ENCODE measurements at regions not wholly inside any gene's neighbourhood (a gene's known extent, or its start where the extent isn't known, plus 50 kb on each side); places are given as distances from the start of the nearest gene placed in this dataset.
"Not testable (repeated sequence)": the region's sequence is repeated elsewhere in the genome, so short reads cannot be mapped to it uniquely, and the experiment has no call there.

GRCh38 chr3:90129730-90130129, 1022.3 kb downstream of the EPHA3 start:
- H3K27ac ChIP-seq, result no peak overlapping the region
- H3K4me3 ChIP-seq, result no peak overlapping the region
- DNase-seq (ENCODE audit: low spot score), result no peak
- no peak for TF ChIP-seq CTCF (IDR thresholded peaks at IDR 0.05)

DNA sequence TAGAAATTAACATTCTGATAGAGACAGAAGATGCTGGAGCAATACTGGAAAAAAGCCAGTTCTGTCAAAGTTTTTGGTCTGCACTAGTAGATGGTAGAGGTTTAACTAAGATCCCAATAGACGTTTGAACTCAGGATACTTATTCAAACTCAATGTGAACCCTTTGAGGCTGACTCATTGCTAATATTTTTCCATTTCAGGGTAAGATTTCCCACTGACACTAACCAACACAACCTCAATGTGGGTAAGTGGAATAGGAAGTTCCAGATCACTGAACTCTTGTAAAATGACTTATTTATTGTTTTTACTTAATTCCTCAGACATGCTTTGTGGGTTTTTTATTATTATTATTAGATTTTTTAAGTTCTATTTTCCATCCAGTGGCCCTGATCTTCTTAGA, 1024.8 kb downstream of the EPHA3 start:
- TF ChIP-seq CTCF (IDR thresholded peaks at IDR 0.05), result no peak

DNA sequence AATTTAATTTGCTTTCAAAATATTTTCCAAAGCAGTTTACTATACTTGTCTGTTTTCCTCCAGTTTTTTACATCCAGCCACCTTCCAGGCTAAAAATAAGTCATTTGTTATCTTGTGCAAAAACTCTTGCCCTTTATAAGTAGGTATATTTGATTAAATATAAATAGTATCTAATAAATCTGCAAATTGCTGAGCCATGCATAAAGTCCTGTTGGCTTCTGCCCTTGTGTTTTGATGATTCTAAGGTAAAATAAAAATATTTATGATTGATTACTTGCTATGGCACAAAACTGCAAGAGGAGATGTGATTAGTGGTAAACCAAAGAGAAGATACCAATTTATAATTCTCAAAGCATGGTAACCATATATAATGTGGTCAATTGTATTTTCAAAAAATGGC, 1026.7 kb downstream of the EPHA3 start:
- no peak overlapping the region for H3K4me3 ChIP-seq
- no peak overlapping the region for H3K27ac ChIP-seq
- TF ChIP-seq CTCF (IDR thresholded peaks at IDR 0.05), result no peak
- DNase-seq (ENCODE audit: low spot score), result no peak

More for the DNA sequence above, 1024.8 kb downstream of the EPHA3 start:
- Histone ChIP-seq H3K27ac (no peak overlapping the region), H3K4me3 (no peak overlapping the region)
- no peak for DNase-seq (ENCODE audit: low spot score)

DNA sequence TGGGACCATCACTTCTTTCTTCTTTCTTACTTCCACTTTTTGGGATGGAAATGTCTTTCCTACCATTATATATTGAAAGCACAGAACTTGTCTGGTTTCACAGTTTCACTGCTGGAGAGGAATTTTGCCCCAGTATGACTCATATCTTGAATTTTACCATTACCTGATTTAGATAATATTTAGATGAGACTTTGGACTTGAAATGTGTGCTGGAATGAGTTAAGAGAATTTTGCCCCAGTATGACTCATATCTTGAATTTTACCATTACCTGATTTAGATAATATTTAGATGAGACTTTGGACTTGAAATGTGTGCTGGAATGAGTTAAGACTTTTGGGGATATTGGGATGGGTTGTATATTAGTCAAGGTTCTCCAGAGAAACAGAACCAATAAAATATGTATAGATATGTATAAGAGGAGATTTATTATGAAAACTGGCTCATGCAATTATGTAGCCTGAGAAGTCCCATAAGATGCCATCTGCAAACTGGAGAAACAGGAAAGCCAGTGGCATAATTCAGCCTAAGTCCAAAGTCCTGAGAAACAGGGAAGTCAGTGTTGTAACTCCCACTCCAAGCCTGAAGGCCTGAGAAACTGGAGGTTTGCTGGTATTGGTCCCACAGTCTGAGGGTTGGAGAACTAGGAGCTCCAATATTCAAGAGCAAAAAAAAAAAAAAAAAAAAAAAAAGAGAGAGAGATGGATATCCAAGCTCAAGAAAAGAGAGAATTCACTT, 1029.2 kb downstream of the EPHA3 start:
- no peak for TF ChIP-seq CTCF (IDR thresholded peaks at IDR 0.05)
- DNase-seq (ENCODE audit: low spot score), result no peak
- H3K4me3 ChIP-seq, result no peak overlapping the region
- H3K27ac ChIP-seq, result no peak overlapping the region

DNA sequence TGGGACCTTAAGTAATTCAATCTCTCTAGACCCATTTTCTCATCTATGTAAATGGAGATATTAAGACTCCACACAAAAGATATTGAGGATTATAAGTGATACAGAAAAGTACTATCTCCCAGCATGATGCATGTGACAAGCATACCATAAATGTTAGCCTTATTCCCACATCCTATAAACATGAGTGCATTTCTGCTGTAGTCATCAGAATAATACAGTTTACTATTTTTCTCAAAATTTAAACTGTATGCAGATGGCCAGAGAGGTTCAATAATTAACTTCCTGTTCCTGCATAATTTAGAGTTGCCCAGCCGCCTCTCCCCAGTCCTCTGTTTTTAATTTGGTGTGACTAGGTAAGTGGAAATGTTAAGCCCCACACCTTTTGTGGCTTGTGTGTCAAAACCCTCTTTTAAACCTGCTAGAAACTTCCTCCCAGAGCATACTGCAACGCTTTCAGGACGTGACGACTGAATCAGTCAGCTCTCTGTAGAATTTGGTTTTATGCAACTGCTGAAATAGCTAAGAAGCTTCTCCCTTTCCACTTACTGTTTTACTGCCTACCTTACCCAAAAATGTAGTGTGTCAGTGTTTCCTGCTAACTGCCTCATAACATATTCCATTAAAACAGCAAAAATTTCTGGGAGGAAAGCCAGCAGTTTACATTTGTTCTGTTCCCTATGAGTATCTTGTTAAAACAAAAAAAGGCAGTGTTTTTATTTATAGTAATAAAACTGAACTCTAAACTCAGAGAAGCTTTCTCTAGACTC, 1037.9 kb downstream of the EPHA3 start:
- no peak for DNase-seq (ENCODE audit: low spot score)
- TF ChIP-seq CTCF (IDR thresholded peaks at IDR 0.05), result no peak
- Histone ChIP-seq H3K27ac (no peak overlapping the region), H3K4me3 (no peak overlapping the region)

DNA sequence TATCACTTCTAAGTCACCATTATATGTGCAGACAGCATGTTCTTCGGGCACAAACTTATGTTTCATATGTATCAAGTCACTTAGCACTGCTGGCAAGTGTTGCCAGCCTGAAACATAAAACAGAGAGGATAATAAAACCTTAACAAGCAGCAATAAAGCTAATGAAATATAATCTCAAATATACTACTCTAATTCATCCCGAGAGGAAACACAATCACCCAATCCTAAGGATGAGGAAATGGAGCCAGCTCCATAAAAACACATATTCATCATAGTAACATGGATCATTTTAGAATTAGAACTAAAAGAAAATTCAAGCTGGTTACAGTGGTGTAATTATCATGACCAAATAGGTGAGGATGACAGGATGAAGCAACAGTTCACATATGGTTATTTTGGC, 1072.7 kb downstream of the EPHA3 start:
- Histone ChIP-seq H3K27ac (no peak overlapping the region), H3K4me3 (no peak overlapping the region)
- no peak for DNase-seq (ENCODE audit: low spot score)
- TF ChIP-seq CTCF (IDR thresholded peaks at IDR 0.05), result no peak

DNA sequence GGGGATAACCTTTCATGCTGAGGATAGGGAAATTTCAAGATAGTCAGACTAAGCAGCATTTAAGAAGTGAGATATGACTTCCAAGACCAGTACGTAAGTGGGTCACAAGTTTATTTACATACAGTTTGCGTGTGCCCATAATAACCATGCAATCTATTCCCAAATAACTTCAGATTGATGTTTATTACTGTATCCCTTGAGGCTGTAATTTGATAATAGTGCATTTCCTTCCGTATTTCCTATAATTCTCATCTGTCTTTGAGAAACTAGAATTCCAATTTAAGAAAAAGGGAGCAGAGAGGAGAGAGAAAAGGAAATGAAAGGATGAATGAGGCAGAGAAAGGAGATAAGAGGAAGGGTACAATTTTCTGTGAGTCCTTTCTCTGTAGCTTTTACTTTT, 1073.1 kb downstream of the EPHA3 start:
- no peak overlapping the region for H3K4me3 ChIP-seq
- TF ChIP-seq CTCF (IDR thresholded peaks at IDR 0.05), result no peak
- no peak overlapping the region for H3K27ac ChIP-seq
- DNase-seq (ENCODE audit: low spot score), result no peak

- peak overlapping the region; percentile 62 for H3K4me3 ChIP-seq
- not testable (repeated sequence) for DNase-seq (ENCODE audit: low spot score); H3K27ac ChIP-seq
These were observed 1075.0 kb downstream of the EPHA3 start for GRCh38 chr3:90182291-90182976.

Data from coronary artery (tissue), 2 donors.